DMS153 treated with DMSO at 0.1 percent for 48 hours (cell line): ENCODE measurements at regions not wholly inside any gene's neighbourhood (a gene's known extent, or its start where the extent isn't known, plus 50 kb on each side); places are given as distances from the start of the nearest gene placed in this dataset.
"Not testable (repeated sequence)": the region's sequence is repeated elsewhere in the genome, so short reads cannot be mapped to it uniquely, and the experiment has no call there.

Experiments
- DNase-seq: peaks from one replicate; lab custom pipeline; 2025; ENCODE audit not compliant: unreplicated experiment; lab: John Stamatoyannopoulos, UW

GRCh38 chr11:16542353-16542752, 186.0 kb upstream of the SOX6 start:
- DNase-seq: no peak

GRCh38 chr11:16536513-16536912, 180.2 kb upstream of the SOX6 start:
- DNase-seq: no peak

- DNase-seq: no peak
Measured at GRCh38 chr11:16528639-16529038, 172.3 kb upstream of the SOX6 start.

GRCh38 chr11:16527525-16528246, 171.3 kb upstream of the SOX6 start:
- DNase-seq: no peak

- DNase-seq: no peak
Measured at GRCh38 chr11:16526947-16527346, 170.6 kb upstream of the SOX6 start.

GRCh38 chr11:16520713-16521112, 164.4 kb upstream of the SOX6 start:
- DNase-seq: not testable (repeated sequence)

- no peak for DNase-seq
Measured at GRCh38 chr11:16512899-16513241, 156.5 kb upstream of the SOX6 start.

- DNase-seq: no peak
Measured at GRCh38 chr11:16512198-16512898, 156.0 kb upstream of the SOX6 start.

GRCh38 chr11:16511116-16512114, 155.1 kb upstream of the SOX6 start:
- no peak for DNase-seq

- DNase-seq: no peak
Measured at GRCh38 chr11:16505481-16505880, 149.1 kb upstream of the SOX6 start.

- DNase-seq: not testable (repeated sequence)
Measured at GRCh38 chr11:16503891-16504290, 147.5 kb upstream of the SOX6 start.

GRCh38 chr11:16494918-16495691, 138.8 kb upstream of the SOX6 start:
- DNase-seq: no peak

- DNase-seq: no peak
Measured at GRCh38 chr11:16484434-16484833, 128.1 kb upstream of the SOX6 start.

GRCh38 chr11:16474659-16475058, 118.3 kb upstream of the SOX6 start:
- no peak for DNase-seq

- no peak for DNase-seq
Measured at GRCh38 chr11:16469968-16470367, 113.6 kb upstream of the SOX6 start.

- no peak for DNase-seq
Measured at GRCh38 chr11:16468735-16469453, 112.5 kb upstream of the SOX6 start.

- DNase-seq: no peak
Measured at GRCh38 chr11:16460508-16460907, 104.2 kb upstream of the SOX6 start.

GRCh38 chr11:16456366-16456765, 100.0 kb upstream of the SOX6 start:
- no peak for DNase-seq

- no peak for DNase-seq
Measured at GRCh38 chr11:16454289-16454863, 98.0 kb upstream of the SOX6 start.
